ENCODE measurements at regions not wholly inside any gene's neighbourhood (a gene's known extent, or its start where the extent isn't known, plus 50 kb on each side); places are given as distances from the start of the nearest gene placed in this dataset.

DNA sequence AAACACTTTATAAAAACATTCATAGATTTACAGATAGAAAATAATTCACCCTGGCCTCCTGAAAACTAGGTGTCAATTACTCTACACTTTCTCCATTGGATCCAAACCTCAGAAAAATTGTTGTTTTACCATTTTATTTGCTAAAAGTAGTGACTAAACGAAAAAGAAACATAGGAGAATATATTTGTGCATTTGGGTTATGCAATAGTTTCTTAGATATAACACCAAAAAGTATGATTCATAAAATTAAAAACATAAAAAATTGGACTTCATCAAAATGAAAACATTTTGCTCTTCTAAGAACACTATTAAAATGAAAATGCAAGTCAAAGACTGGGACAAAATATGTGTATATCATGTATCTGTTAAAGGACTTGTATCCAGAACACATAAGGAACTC is 671.3 kb downstream of the MAFB start:
- TF ChIP-seq, protein P1, sequence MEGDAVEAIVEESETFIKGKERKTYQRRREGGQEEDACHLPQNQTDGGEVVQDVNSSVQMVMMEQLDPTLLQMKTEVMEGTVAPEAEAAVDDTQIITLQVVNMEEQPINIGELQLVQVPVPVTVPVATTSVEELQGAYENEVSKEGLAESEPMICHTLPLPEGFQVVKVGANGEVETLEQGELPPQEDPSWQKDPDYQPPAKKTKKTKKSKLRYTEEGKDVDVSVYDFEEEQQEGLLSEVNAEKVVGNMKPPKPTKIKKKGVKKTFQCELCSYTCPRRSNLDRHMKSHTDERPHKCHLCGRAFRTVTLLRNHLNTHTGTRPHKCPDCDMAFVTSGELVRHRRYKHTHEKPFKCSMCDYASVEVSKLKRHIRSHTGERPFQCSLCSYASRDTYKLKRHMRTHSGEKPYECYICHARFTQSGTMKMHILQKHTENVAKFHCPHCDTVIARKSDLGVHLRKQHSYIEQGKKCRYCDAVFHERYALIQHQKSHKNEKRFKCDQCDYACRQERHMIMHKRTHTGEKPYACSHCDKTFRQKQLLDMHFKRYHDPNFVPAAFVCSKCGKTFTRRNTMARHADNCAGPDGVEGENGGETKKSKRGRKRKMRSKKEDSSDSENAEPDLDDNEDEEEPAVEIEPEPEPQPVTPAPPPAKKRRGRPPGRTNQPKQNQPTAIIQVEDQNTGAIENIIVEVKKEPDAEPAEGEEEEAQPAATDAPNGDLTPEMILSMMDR (conservative IDR thresholded peaks at IDR 0.05): no peak
- TF ChIP-seq EZH2 (IDR thresholded peaks at IDR 0.05; ENCODE audit: low read depth): no peak
